Esophagus mucosa (tissue), 1 donor: ENCODE measurements at regions not wholly inside any gene's neighbourhood (a gene's known extent, or its start where the extent isn't known, plus 50 kb on each side); places are given as distances from the start of the nearest gene placed in this dataset.
"Not testable (repeated sequence)": the region's sequence is repeated elsewhere in the genome, so short reads cannot be mapped to it uniquely, and the experiment has no call there.

ENCODE experiments used
- ATAC-seq: fragments of 200-7000 bp; cut with Tn5 transposase; one replicate; pipeline ENCODE4 v1.9.1; 2020
- donor health status: DM: yes; HTN: yes; CAD: no.

- no peak for ATAC-seq
Observed at GRCh38 chr16:52309446-52310416, 237.2 kb downstream of the TOX3 start.

- no peak for ATAC-seq
Observed at GRCh38 chr16:52308051-52308450, 238.9 kb downstream of the TOX3 start.

- ATAC-seq: no peak
Observed at GRCh38 chr16:52301026-52301425, 245.9 kb downstream of the TOX3 start.

DNA sequence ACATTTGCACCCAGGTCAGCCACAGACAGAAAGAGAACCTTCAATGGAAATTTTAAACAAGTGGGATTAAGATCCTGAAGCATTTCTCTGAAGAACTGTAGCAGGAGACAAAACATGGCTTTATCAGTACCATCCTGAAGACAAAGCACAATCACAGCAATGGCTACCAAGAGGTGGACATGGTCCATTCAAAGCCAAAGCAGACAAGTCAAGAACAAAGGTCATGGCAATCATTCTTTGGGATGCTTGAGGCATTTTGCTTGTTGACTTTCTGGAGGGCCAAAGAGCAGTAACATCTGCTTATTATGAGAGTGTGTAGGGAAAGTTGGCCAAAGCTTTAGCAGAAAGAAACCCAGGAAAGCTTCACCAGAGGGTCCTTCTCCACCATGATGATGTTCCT lies 248.2 kb downstream of the TOX3 start:
- no peak for ATAC-seq

DNA sequence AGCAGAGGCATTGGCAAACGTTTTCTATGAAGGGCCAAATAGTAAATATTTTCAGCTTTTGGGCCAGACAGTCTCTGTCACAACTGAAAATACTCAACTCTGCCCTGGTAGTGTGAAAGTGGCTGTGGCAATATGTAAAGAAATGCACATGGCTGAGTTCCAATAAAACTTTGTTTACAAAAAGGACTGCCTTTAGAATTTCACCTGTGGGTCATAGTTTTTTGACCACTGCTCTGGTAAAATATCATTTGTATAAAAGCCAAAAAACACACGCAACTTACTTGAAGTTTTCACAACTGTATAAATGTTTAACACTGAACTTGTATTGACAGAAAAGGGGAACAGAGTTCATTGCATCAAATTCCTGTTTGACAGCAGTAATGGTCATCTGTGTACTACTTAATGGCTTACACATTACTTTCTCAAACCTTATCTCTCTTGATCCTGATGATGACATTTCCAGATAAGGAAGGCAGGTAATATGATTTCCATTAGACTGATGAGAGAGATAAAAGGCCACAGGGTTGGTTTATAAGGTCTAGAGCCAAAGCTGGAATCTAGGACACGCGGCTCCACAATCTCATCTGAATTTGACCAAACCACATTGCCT lies 250.1 kb downstream of the TOX3 start:
- ATAC-seq: not testable (repeated sequence)

DNA sequence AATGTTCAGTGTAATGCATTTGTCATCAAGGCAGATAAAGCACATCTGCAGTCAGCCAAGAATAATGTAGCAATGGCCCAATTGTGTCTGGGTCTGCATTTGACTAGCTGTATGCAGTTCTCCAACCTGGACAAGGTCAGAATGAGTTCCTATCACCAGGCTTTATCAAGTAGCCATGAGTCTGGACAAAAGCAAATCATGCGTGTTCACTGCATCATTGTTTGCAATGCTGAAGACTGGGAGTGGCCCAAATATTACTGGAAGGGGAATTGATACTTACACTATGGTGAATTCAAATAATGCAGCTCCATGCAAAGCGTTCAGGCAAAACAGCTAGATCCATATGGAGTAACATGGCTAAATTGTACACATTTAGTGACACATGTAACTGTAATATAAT lies 250.9 kb downstream of the TOX3 start:
- no peak for ATAC-seq

- ATAC-seq: no peak
Observed at GRCh38 chr16:52294660-52295059, 252.3 kb downstream of the TOX3 start.

GRCh38 chr16:52293204-52293603 lies 253.7 kb downstream of the TOX3 start:
- ATAC-seq: no peak

DNA sequence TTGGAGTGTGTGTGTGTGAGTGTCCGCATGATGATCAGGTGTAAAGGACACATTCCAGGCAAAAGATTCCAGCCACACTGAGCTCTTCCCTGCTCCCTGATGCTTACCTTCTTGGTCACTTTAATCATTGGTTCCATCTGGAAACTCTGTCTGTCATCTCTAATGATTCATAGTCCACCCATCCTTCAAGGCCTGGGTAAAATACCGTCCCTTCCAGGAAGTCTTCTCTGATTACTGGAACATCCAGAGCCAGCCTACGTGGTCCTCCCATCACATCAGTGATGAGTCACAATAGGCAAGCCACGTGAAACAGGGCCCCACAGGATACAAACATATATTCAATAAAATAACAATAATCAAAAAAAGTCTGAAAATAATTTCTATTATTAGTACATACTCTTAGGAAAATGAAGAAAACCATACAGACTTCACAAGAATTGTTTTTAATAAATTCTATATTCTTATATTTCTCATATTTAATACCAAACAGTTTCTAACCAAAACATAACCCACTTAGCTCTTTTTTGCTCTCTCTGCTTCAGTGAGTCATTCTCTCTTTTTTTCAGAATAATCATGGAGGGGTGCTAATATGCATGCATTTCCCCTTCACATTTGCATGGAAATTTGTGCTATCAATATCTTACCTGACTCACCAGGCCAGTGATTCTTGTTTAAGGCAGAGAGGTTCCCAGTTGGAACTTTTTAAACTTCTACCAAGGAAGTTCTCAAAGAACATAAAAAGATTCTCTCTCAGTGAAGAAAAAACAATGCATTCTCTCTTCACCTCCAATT lies 263.2 kb downstream of the TOX3 start:
- ATAC-seq: no peak

- no peak for ATAC-seq
Observed at GRCh38 chr16:52283018-52283417, 263.9 kb downstream of the TOX3 start.

DNA sequence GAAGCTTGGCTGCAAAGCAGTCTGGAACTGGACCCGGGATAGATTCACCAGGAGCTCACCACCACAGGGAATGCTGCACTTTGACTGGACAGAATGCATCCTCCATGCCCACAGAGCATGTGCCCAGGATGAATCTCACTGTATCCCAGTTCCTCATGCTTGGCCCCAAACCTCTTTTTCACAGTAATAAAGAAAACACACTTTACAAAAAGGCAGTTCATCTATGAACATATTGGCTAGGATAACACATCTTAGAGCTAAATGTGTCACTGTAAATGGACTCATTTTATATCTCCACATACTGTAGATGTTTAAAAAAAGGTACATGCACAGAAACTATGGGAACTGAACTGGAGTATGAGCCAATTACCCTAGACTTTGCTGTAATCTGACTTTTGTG lies 266.9 kb downstream of the TOX3 start:
- no peak for ATAC-seq

DNA sequence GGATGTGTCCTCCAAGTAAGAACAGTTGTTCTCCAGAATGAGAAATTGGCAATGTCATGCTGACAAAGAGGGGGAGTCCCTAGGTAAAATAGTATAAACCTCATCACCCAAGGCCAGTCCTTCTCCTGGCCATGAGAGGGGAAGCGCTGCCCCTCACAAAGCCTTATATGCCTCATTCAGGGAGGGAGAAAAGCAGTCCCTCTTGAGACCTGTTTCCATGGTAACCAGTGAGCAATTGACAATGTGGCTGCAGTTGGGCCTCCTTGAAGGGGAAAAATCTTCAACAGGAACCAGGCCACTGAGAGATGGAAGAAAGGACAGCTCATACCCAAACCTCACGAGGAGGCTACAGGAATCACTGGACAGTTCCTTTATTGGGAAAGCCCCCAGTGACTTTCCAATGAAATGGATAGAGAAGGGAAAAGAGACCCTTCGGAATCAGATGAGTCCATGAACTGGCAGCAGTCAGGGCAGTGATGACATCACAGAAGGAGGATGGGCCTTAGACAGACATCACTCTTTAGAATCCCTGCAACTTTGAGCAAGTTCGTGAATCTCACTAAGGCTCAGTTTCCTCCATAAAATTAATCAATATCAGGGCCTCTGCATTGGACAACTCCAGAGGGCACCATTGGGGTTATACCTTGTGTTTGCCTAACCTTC lies 275.7 kb downstream of the TOX3 start:
- ATAC-seq: no peak

DNA sequence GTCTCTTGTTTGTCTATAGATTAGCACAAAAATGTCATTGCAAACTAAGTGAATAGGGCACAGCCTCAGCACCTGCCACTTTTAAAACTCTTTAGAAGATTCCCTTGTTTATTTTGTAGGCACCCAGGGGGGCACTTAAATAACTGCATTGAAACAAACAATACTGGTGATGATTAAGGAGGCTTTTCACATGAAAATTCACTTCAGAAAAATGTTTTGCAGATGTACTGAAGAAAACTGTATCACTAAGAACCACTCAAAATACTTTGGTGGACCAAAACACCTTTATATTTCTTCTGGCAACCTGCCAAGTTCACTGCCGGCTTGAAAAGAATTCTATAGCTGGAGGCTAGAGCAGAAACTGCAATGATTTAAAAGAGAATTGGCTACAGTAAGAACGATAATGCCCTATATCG lies 281.5 kb downstream of the TOX3 start:
- ATAC-seq: no peak

DNA sequence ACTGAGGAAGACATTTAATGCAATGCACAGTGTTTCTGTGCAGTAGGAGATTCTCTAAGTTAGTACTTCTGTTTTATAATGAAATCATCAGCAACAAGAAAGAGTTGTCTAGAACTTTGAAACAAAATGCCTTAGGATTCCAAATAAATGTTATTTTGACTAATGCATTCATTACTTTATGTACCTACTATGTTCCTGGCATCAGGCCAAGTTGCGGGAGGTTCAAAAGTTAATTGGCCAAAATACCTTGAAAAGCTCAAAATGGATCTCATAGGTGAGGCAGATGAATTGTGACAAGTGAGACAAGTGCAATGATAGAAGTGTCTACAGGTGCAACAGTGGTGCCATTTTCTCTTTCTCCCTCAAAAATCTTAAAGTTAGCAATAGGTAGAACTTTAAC lies 289.4 kb downstream of the TOX3 start:
- no peak for ATAC-seq

DNA sequence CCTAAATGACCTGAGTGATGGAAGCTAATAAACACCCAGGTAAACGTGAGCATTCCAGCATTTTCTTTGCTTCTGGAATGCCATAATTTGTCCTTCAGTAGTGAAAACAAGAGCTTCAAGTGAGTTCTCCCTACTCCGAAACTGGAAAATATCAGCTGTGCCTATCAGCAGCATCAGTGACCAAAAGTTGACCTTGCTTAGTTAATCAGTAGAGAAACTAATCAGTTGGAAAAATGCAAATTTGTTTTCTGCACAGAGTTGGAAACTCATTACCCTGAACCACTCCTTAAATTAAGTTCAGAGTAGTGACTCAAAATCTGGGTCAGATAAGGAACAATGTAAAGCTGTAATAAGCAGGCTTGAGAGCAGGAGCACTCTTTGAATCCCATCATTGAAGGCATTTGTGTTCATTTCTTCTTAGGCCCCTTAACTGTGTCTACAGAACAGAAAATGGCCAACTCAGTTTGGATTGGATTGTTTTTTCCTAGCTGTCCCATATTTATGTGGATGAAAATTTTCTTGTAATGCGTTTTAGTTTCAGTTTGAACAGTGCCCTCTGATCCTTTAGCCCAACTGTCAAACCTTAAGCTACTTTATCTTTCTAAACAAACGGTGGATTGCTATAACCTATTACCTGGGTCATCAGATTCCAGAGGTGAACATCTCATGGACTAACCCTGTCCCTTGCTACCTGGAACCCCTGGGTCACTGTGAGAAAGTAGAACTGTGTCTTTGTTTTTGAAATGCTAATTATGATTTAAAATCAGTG lies 290.4 kb downstream of the TOX3 start:
- ATAC-seq: no peak

DNA sequence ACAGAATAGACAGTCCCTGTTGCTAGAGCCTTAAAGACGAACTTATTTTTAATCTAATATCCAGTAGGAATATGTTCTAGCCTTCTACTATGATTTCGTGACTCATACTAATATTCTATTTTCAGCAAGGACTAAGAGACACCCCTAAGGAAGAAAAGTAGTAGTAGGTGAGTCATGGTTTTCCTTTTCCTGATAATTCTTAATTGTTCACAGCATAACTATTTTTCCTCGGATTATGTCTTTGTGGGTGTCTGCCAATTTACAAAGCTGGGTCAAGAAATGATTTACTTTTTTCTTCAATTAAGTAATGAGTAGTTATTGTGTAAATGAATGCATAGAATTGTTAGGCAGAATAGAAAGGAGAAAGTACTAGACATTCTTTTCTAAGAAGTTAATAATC lies 292.2 kb downstream of the TOX3 start:
- ATAC-seq: no peak

- no peak for ATAC-seq
Observed at GRCh38 chr16:52252680-52253079, 294.3 kb downstream of the TOX3 start.

DNA sequence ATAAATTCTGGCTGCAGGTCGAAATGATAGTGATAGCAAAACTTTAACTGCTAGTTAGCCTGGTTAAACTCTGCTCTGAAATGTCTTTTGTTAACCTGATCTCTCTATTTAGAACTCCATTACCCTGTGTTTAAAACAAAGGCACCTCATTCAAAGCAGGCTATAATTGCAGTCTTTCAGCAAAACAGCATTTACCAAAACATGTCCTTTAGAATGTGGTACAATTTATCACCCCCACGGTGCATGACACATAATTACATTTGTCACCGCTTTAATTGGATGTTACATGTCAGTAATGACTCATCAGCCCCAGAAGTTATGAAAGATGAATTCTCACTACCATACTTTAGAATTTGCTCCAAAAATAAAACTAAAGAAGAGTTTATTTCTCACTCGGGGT lies 295.4 kb downstream of the TOX3 start:
- no peak for ATAC-seq

- ATAC-seq: no peak
Observed at GRCh38 chr16:52247737-52248136, 299.2 kb downstream of the TOX3 start.

DNA sequence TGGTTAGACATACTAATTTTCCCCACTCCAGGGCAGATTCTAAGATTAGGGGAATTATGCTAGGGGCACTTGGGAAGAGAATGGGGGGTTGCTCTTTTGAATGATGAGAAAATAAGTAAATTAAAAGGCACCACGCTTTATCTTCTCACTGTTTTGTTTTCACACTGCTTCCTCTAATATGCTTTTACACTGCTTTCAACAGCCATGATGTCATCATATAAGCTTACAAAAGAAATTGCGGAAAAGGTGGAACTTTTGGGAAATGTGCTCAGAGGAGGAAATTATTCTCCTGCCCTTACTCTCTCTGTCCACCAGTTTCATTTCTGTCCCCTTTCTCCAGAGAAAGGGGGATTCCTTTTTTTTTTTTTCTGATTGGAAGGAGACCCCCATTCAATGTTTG lies 308.2 kb downstream of the TOX3 start:
- ATAC-seq: no peak

DNA sequence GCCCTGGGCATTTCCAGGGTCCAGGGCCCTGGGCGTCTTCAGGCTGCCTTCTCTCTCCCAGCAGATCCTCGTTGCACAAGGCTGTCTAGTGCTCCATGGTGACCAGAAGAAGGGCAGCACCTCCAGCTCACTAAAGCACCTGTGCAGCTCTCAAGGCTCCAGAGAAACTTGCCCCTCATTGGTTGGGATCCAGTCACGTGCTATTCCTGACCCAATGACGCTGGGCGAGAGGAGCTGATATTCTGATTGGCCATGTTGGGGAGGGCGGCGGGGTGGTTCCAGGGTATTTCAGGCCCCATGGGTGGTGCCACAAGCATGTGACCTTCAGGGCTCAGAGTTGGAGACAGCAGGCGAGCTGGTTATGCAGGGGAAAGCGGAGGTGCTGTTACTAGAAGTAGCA lies 309.1 kb downstream of the TOX3 start:
- no peak for ATAC-seq

GRCh38 chr16:52235186-52235585 lies 311.8 kb downstream of the TOX3 start:
- no peak for ATAC-seq
